Upper lobe of left lung (tissue), 6 donors: ENCODE measurements at regions not wholly inside any gene's neighbourhood (a gene's known extent, or its start where the extent isn't known, plus 50 kb on each side); places are given as distances from the start of the nearest gene placed in this dataset.

Source experiments
- ATAC-seq, 2 donors: fragments of 200-7000 bp; cut with Tn5 transposase; one replicate each; pipeline ENCODE4 v1.9.1; 2022; ENCODE audit warnings: mild to moderate bottlenecking in 2 of 2, moderate library complexity in 2 of 2; ENCODE audit not compliant: low FRiP score in 2 of 2
- DNase-seq, 2 donors: peaks; one replicate each; pipeline ENCODE4 v3.0.0-alpha.2; 2019 to 2020
- H3K27ac ChIP-seq, 4 donors: fragments of 200-600 bp; sonication (generic); one replicate each; pipeline ENCODE4 v1.5.1; 2016 to 2019
- H3K27me3 ChIP-seq, 4 donors: fragments of 200-600 bp; sonication (generic); one replicate each; pipeline ENCODE4 v1.5.1; 2017 to 2019
- H3K36me3 ChIP-seq, 4 donors: fragments of 200-600 bp; sonication (generic); one replicate each; pipeline ENCODE4 v1.5.1; 2016 to 2019
- H3K4me1 ChIP-seq, 4 donors: fragments of 200-600 bp; sonication (generic); one replicate each; pipeline ENCODE4 v1.5.1; 2018 to 2019
- H3K4me3 ChIP-seq, 4 donors: fragments of 200-600 bp; sonication (generic); one replicate each; pipeline ENCODE4 v1.5.1; 2017 to 2019; ENCODE audit warnings: mild to moderate bottlenecking in 2 of 4, moderate library complexity in 1 of 4
- H3K9me3 ChIP-seq, 4 donors: fragments of 200-600 bp; sonication (generic); one replicate each; pipeline ENCODE4 v1.5.1; 2018 to 2019
- EP300 ChIP-seq, 4 donors: sonication (generic); formaldehyde crosslinking; IDR thresholded peaks; one replicate each; pipeline ENCODE4 v1.5.1; 2017; ENCODE audit warnings: antibody characterized with exemption in 4 of 4, control low read depth in 2 of 4
- POLR2A ChIP-seq, 4 donors: fragments of 450-650 bp; IDR thresholded peaks; one replicate each; pipeline ENCODE4 v1.5.1; 2016 to 2017; ENCODE audit warnings: antibody characterized with exemption in 4 of 4, mild to moderate bottlenecking in 2 of 4
- POLR2AphosphoS5 ChIP-seq, 2 donors: sonication (generic); formaldehyde crosslinking; IDR thresholded peaks; one replicate each; pipeline ENCODE4 v1.5.1; 2017; ENCODE audit warnings: antibody characterized with exemption in 2 of 2
- WGBS, 2 donors: methylation state at CpG; one replicate each; pipeline ENCODE4 v1.1.5; 2017 to 2018; 5-methylcytosine and 5-hydroxymethylcytosine counted together
- TF ChIP-seq, protein P1 (sequence below), 6 experiments: fragments of 450-650 bp in 4 of 6; fragments of 200-600 bp in 2 of 6; sonication (generic) in 2 of 6; IDR thresholded peaks; one replicate each; pipeline ENCODE4 v1.5.1; 2016 to 2019; ENCODE audit warnings: antibody characterized with exemption in 6 of 6
- donor health status: DM: no; HTN: no; CAD: no; lungs with moderate emphysema.
- donor health status: DM: no; HTN: yes; CAD: no; lungs with severe emphysema.

DNA sequence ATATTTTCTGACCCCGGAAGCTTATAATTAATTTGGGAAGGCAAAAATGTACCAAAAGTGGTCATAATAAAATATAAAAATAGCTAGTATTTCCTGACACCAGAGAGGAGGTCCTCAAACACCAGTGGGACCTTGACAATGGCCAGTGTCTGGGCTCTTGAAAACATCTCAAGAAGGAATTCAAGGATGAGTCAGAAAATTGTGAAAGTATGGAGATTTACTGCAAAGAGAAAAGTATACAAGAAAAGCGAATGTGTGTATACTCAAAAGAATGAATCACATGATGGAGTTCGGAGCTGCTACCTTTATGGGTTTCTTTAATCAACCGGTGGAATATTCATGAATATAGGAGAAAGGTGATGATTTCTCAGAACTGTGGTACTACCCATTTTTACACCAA is 1709.0 kb upstream of the WWC1 start:
- no peaks in the 10 kb centered on the region for H3K9me3 ChIP-seq
- no peak for DNase-seq
- H3K4me1 ChIP-seq, result no peaks in the 10 kb centered on the region
- ATAC-seq, result no peak
- H3K27me3 ChIP-seq, result no peaks in the 10 kb centered on the region
- no peak overlapping the region for H3K4me3 ChIP-seq
- TF ChIP-seq EP300 (IDR thresholded peaks at IDR 0.05) (no peak), POLR2AphosphoS5 (IDR thresholded peaks at IDR 0.05) (no peak), POLR2A (IDR thresholded peaks at IDR 0.05) (no peak)
- TF ChIP-seq, protein P1, sequence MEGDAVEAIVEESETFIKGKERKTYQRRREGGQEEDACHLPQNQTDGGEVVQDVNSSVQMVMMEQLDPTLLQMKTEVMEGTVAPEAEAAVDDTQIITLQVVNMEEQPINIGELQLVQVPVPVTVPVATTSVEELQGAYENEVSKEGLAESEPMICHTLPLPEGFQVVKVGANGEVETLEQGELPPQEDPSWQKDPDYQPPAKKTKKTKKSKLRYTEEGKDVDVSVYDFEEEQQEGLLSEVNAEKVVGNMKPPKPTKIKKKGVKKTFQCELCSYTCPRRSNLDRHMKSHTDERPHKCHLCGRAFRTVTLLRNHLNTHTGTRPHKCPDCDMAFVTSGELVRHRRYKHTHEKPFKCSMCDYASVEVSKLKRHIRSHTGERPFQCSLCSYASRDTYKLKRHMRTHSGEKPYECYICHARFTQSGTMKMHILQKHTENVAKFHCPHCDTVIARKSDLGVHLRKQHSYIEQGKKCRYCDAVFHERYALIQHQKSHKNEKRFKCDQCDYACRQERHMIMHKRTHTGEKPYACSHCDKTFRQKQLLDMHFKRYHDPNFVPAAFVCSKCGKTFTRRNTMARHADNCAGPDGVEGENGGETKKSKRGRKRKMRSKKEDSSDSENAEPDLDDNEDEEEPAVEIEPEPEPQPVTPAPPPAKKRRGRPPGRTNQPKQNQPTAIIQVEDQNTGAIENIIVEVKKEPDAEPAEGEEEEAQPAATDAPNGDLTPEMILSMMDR (IDR thresholded peaks at IDR 0.05), result no peak
- no peak overlapping the region for H3K27ac ChIP-seq
- WGBS, 2 donors, result 91 to 93% methylated on average over 4 of the region's 4 CpGs
- H3K36me3 ChIP-seq, result no peaks in the 10 kb centered on the region

DNA sequence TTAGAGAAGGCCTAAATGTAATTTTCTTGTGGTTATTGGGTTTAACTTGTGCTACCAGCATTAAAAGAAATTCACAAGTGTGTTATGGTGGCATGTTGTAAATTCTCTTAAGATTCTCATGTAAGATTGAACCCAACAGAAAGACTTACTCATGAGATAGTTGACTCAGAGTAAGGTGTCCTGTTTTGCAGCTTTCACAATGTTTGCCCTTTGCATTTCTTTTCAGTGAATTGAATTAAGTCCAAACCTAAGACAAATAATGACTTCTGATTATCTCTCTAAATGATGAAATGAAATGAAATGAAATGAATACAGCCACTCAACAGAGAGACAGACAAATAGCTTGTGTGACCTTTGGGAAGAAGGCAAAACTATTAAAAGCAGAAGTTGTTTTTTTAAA is 1696.9 kb upstream of the WWC1 start:
- no peak for TF ChIP-seq POLR2A (IDR thresholded peaks at IDR 0.05)
- no peak for TF ChIP-seq POLR2AphosphoS5 (IDR thresholded peaks at IDR 0.05)
- TF ChIP-seq, protein P1 (IDR thresholded peaks at IDR 0.05), result no peak
- no peak for TF ChIP-seq EP300 (IDR thresholded peaks at IDR 0.05)

GRCh38 chr5:166595274-166595951 is 1696.0 kb upstream of the WWC1 start:
- Histone ChIP-seq H3K4me3 (no peak overlapping the region), H3K36me3 (no peaks in the 10 kb centered on the region), H3K4me1 (no peaks in the 10 kb centered on the region), H3K27ac (no peak overlapping the region), H3K27me3 (no peaks in the 10 kb centered on the region), H3K9me3 (no peaks in the 10 kb centered on the region)
- DNase-seq, result no peak
- 51 to 53% methylated on average over 7 of the region's 7 CpGs for WGBS, 2 donors
- TF ChIP-seq POLR2AphosphoS5 (IDR thresholded peaks at IDR 0.05) (no peak), POLR2A (IDR thresholded peaks at IDR 0.05) (no peak), EP300 (IDR thresholded peaks at IDR 0.05) (no peak)
- TF ChIP-seq, protein P1 (IDR thresholded peaks at IDR 0.05), result no peak
- ATAC-seq, result no peak

More for the DNA sequence above, 1696.9 kb upstream of the WWC1 start:
- DNase-seq, result no peak
- Histone ChIP-seq H3K27ac (no peak overlapping the region), H3K4me3 (no peak overlapping the region), H3K9me3 (no peaks in the 10 kb centered on the region), H3K27me3 (no peaks in the 10 kb centered on the region), H3K36me3 (no peaks in the 10 kb centered on the region), H3K4me1 (no peaks in the 10 kb centered on the region)
- ATAC-seq, result no peak

- ATAC-seq (no peak), DNase-seq (no peak)
- Histone ChIP-seq H3K27me3 (no peaks in the 10 kb centered on the region), H3K4me3 (no peak overlapping the region), H3K36me3 (no peaks in the 10 kb centered on the region), H3K27ac (no peak overlapping the region), H3K9me3 (no peaks in the 10 kb centered on the region), H3K4me1 (no peaks in the 10 kb centered on the region)
- 75 to 79% methylated on average over 7 of the region's 7 CpGs for WGBS, 2 donors
- TF ChIP-seq, protein P1 (IDR thresholded peaks at IDR 0.05), result no peak
- no peak for TF ChIP-seq POLR2AphosphoS5 (IDR thresholded peaks at IDR 0.05)
- TF ChIP-seq POLR2A (IDR thresholded peaks at IDR 0.05), result no peak
Observed at GRCh38 chr5:166596043-166596442, 1695.4 kb upstream of the WWC1 start.

- H3K4me1 ChIP-seq, result no peaks in the 10 kb centered on the region
- no peak for ATAC-seq
- no peaks in the 10 kb centered on the region for H3K27me3 ChIP-seq
- no peaks in the 10 kb centered on the region for H3K36me3 ChIP-seq
- H3K9me3 ChIP-seq, result no peaks in the 10 kb centered on the region
- no peak overlapping the region for H3K4me3 ChIP-seq
- no peak overlapping the region for H3K27ac ChIP-seq
- WGBS, 2 donors, result 77 to 82% methylated on average over 2 of the region's 2 CpGs
- TF ChIP-seq, protein P1 (IDR thresholded peaks at IDR 0.05), result no peak
- TF ChIP-seq POLR2AphosphoS5 (IDR thresholded peaks at IDR 0.05) (no peak), EP300 (IDR thresholded peaks at IDR 0.05) (no peak)
- DNase-seq, result no peak
Observed at GRCh38 chr5:166602271-166602670, 1689.2 kb upstream of the WWC1 start.
